Left cardiac atrium (tissue), 4 donors: ENCODE measurements at regions not wholly inside any gene's neighbourhood (a gene's known extent, or its start where the extent isn't known, plus 50 kb on each side); places are given as distances from the start of the nearest gene placed in this dataset.
"Not testable (repeated sequence)": the region's sequence is repeated elsewhere in the genome, so short reads cannot be mapped to it uniquely, and the experiment has no call there.

Experiments
- ATAC-seq, 2 donors: fragments of 200-7000 bp; cut with Tn5 transposase; one replicate each; pipeline ENCODE4 v1.9.1; 2020; ENCODE audit warnings: mild to moderate bottlenecking in 2 of 2, moderate library complexity in 2 of 2
- DNase-seq: peaks from one replicate; pipeline ENCODE4 v3.0.0-alpha.2; 2020
- intact Hi-C, 2 donors: fragments of 100-400 bp; cut with DNase I; formaldehyde crosslinking; loops; one replicate each; pipeline versions ENCODE4 v1.14.1 to v1.15.1; 2022 to 2023
- donor health status: DM: no; HTN: yes; CAD: no.
- donor health status: DM: no; HTN: yes; CAD: no; lungs with severe emphysema.
- donor health status: DM: yes; HTN: yes; CAD: no.
- donor health status: Dilated cardiomyopathy.

GRCh38 chr5:153367466-153367865 lies 123.0 kb upstream of the GRIA1 start:
- no peak for DNase-seq
- no peak for ATAC-seq
- intact Hi-C loops: no loop called here

DNA sequence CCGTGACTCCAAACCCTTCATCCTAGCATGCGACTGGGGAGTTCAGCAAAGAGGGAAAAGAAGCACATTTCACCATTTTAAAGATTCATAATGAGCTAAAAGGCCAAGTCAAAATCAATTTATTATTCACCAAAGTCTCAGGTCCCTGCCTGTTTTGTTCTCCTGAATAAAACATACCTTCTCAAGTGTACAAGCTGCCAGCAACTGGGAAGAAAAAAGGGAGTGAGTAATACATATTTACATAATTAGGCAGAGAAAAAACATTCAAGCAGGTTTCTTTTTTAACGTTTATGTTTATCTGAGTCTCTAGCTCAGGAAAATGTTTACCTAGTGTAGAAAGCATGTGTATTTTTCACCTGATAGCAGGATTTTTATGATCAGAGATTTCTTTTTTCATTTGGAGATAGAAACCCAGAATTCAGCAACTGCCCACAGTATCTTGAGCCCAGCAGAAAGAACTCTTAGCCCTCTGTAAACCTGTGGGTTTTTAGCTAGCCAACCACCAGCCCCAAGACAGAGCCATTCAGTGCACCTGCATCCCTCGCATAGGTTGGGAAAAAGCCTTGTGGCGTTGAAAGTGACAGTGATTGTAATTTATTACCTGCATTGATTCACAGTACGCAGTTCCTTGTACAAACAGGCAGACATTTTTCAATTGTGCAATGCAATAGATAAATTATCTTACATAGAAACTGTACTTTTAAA lies 117.9 kb upstream of the GRIA1 start:
- intact Hi-C loops: no loop called here
- DNase-seq (no peak), ATAC-seq (no peak)

DNA sequence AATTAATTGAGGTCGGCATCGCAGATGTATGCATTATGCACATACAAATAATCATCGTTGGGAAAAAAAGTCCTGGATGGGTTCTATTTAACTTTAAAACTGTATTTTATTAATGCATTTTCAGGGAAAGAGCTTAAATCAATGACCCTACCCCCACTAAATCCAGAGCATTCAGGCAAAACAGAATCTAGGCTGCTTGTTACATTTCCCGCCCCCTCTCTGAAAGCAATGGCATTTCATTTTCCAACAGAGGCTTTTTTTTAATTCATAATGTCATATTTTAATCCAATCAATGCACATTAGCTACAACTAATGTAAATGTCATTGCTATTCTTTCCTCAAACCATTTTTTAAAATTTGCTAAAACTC lies 117.4 kb upstream of the GRIA1 start:
- no peak for ATAC-seq
- no peak for DNase-seq
- intact Hi-C loops: no loop called here

GRCh38 chr5:153381630-153382029 lies 108.8 kb upstream of the GRIA1 start:
- ATAC-seq, DNase-seq, intact Hi-C loops: not testable (repeated sequence)

DNA sequence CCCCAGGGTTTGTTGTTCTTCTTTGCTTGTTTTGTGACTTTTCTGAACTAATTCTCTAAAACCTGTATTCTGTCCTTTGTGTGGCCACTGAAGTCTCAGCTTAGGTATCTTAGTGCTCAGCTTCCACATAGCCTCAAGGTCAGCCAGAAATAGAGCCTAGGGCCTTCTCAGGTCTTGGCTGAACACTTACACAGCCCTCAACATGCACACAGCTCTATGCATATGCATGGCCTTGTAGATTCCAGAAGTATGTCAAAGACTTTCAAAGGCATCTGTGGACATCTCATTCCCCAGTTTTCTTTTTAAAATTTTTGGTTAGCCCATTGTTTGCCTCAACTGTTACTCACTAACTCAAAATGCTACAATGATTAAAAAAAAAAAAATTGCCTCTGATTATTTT lies 99.9 kb upstream of the GRIA1 start:
- ATAC-seq: no peak
- DNase-seq: no peak
- intact Hi-C loops: no loop called here

- ATAC-seq: no peak
- no peak for DNase-seq
- intact Hi-C loops: no loop called here
These were observed 90.9 kb upstream of the GRIA1 start for GRCh38 chr5:153399595-153399994.

GRCh38 chr5:153400931-153401330 lies 89.5 kb upstream of the GRIA1 start:
- no peak for ATAC-seq
- intact Hi-C loops: no loop called here
- no peak for DNase-seq

DNA sequence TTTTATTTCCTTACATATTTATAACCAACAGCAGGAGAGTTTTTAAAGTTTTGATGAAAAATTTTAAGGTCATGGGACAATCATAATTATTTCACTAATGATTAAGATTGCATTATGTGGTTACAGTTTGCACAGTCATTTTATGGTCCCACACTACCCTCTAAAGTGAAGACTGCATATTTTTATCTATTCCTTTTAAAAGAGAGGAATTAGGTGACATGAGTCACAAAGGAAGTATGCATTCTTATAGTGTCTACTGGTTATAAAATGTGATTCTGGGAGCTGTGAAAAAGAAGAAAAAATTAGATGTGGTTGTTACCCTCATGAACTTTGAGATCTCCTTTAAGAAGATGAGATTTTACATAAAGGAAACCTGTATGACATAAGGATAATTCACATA lies 87.9 kb upstream of the GRIA1 start:
- intact Hi-C loops: no loop called here
- ATAC-seq (no peak), DNase-seq (no peak)

DNA sequence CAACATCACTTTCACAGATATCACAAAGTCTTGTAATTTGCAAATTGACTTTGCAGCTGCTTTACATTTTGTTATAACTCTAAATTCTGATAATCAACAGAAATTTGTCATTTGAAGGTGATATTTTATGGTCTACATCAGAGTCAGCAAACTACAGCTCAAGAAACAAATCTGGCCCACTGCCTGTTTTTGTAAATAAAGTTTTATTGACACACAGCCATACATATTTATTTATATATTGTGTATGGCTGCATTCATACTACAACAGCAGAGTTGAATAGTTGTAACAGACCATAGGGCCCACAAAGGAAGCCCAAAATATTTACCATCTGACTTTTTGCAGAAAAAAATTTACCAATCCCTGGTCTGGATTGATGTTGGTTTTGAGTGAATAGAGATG lies 87.0 kb upstream of the GRIA1 start:
- DNase-seq (no peak), ATAC-seq (no peak)
- intact Hi-C loops: no loop called here

DNA sequence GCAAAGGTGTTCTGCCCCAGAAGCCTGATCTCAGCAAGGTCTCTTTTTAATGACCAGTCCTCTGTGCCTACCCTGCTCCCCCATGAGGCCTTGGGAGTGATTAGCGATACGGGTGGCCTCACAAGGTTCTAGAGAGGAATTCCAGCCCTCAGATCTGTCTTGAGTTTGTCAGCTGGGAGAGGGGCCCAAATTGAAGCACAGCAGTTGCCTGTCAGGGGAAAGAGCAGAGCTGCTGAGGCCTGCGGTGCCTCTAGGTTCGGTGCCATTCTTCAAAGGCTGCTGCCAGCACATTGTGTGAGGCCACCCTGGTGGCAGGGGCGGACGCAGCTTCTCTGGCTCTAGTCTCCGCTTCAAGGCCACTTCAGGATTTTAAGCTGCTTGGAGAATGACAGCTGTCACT lies 85.7 kb upstream of the GRIA1 start:
- intact Hi-C loops: no loop called here
- ATAC-seq: no peak

DNA sequence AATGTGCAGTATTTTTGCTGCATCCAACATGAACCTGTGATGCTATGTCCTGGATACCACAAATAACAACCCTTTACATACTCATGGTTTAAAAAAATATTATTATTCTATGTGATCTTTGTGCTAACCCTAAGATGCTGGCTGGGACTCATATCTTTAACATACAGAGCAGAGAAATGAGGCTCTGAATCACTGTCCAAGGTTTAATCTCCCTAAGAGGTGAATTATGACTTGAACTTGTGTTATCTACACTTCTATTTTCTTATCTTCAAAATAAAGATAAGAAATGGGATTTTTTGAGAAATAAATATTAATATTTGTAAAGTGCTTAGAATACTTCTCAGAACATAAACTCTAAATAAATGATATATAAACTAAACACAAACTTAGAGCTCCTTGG lies 68.8 kb upstream of the GRIA1 start:
- intact Hi-C loops: no loop called here
- DNase-seq (no peak), ATAC-seq (no peak)

More for the DNA sequence above, 85.7 kb upstream of the GRIA1 start:
- no peak for DNase-seq

DNA sequence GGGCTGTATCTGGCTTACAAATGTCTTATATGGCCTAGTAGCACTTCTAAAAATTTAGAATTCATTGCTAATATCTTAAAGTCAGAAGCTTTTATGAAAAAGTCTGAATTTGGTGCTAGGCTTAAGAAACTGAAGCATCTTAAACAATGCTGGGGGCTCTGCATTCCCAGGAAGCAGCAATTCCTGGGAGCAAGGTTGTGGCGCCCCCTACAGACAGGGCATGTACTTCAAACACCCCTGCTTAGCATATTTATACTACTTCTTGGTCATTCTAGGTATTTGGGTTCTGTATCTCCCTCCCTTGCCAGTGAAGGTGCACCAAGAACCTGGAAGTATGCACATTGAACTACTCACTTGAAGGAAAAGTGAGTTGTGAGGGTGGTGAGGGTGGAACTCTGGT lies 64.6 kb upstream of the GRIA1 start:
- intact Hi-C loops: no loop called here
- no peak for ATAC-seq
- DNase-seq: no peak

GRCh38 chr5:153429761-153430380 lies 60.6 kb upstream of the GRIA1 start:
- DNase-seq (no peak), ATAC-seq (no peak)
- intact Hi-C loops: no loop called here

DNA sequence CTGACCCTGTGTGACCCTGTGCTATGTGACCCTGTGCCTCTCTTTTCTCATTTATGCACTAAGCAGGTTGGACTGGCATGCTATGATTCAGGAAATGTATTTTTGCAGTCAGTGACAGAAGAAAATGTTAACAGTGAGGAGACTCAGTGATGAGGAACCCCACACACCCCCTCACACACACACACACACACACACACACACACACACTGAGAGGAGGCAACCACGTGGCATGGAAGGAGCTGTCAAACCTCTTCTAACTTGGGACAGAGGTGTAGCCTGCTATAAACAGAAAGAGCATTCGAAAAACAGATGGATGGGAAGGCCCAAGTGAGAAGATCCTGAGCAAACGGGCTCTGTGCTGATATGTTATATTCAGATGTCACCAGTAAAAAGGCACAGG lies 57.9 kb upstream of the GRIA1 start:
- no peak for ATAC-seq
- no peak for DNase-seq
- intact Hi-C loops: no loop called here

- ATAC-seq (no peak), DNase-seq (no peak)
- intact Hi-C loops: no loop called here
These were observed 53.2 kb upstream of the GRIA1 start for GRCh38 chr5:153437251-153437650.

DNA sequence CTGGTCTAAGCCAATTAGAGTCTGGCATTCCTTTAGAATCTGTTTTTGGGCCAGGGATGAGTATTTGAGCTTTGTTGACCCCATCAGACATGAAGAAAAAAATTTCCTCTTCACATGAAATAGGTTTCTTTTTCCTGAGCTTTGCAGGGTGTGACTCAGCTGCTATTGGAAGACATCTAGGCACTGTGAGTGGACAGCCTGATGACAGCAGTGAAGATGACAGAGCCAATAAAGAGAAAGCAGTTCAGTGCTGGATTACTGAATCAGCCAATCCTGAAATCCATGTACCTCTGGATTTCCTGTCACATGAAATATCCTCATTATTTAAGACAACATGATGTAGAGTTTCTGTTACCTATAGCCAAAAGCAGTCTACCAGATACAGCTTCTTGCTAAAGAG lies 51.3 kb upstream of the GRIA1 start:
- DNase-seq (no peak), ATAC-seq (no peak)
- intact Hi-C loops: no loop called here
